IMR-90 (cell line): ENCODE measurements at regions not wholly inside any gene's neighbourhood (a gene's known extent, or its start where the extent isn't known, plus 50 kb on each side); places are given as distances from the start of the nearest gene placed in this dataset.

ENCODE experiments used
- CHD1 ChIP-seq: IDR thresholded peaks from 2 replicates; pipeline ENCODE4 v1.6.1; 2012; ENCODE audit warnings: low read depth, low read length, improper control_type of control experiment
- MAFK ChIP-seq: IDR thresholded peaks from 2 replicates; pipeline ENCODE4 v1.6.1; 2012; ENCODE audit warnings: low read depth, low read length, improper control_type of control experiment
- POLR2A ChIP-seq: IDR thresholded peaks from 2 replicates; pipeline ENCODE4 v1.6.1; 2012; ENCODE audit warnings: mild to moderate bottlenecking, low read depth, low read length
- RAD21 ChIP-seq: IDR thresholded peaks from 2 replicates; pipeline ENCODE4 v1.6.1; 2012; ENCODE audit warnings: low read length, improper control_type of control experiment
- RCOR1 ChIP-seq: IDR thresholded peaks from 2 replicates; pipeline ENCODE4 v1.6.1; 2012; ENCODE audit warnings: mild to moderate bottlenecking, low read length, improper control_type of control experiment; ENCODE audit not compliant: insufficient replicate concordance
- SMC3 ChIP-seq: fragments of 150-350 bp; IDR thresholded peaks from 2 replicates; pipeline ENCODE4 v1.6.1; 2016; ENCODE audit warnings: low read depth, mild to moderate bottlenecking, antibody characterized with exemption, low read length, moderate library complexity
- TF ChIP-seq, protein P1 (sequence below): conservative IDR thresholded peaks from 2 replicates; pipeline ENCODE4 v1.5.1; 2012; ENCODE audit warnings: mild to moderate bottlenecking, low read depth, low read length, improper control_type of control experiment

DNA sequence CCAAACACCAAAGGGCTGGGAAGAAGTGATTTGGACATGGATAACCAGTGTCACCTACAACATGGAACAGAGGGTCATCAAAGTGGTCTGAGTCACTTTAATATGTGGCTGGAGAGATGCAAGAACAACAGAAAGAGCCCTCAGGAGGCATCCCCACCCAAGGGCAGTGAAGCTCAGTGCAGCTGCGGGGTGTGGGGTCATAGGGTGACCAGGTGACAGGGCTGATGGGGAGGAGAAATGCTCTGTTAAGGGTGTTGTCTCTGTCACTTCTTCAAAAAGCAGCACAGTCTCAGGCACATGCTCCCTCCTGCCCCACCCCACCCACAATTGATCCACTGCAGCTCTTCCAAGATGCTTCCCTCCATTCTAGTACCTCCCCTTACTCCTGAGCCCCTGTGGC is 819.1 kb downstream of the KCNJ18 start:
- TF ChIP-seq, protein P1, sequence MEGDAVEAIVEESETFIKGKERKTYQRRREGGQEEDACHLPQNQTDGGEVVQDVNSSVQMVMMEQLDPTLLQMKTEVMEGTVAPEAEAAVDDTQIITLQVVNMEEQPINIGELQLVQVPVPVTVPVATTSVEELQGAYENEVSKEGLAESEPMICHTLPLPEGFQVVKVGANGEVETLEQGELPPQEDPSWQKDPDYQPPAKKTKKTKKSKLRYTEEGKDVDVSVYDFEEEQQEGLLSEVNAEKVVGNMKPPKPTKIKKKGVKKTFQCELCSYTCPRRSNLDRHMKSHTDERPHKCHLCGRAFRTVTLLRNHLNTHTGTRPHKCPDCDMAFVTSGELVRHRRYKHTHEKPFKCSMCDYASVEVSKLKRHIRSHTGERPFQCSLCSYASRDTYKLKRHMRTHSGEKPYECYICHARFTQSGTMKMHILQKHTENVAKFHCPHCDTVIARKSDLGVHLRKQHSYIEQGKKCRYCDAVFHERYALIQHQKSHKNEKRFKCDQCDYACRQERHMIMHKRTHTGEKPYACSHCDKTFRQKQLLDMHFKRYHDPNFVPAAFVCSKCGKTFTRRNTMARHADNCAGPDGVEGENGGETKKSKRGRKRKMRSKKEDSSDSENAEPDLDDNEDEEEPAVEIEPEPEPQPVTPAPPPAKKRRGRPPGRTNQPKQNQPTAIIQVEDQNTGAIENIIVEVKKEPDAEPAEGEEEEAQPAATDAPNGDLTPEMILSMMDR = no peak
- TF ChIP-seq RCOR1 (no peak), SMC3 (no peak), CHD1 (no peak), RAD21 (no peak), MAFK (no peak), POLR2A (no peak)
